ENCODE measurements at regions not wholly inside any gene's neighbourhood (a gene's known extent, or its start where the extent isn't known, plus 50 kb on each side); places are given as distances from the start of the nearest gene placed in this dataset.

- no peaks in the 10 kb centered on the region for H3K79me2 ChIP-seq (ENCODE audit: low read length)
- H3K9ac ChIP-seq (ENCODE audit: low read length): no peak overlapping the region
- H3K27me3 ChIP-seq (ENCODE audit: low read depth, low read length): no peaks in the 10 kb centered on the region
- no peaks in the 10 kb centered on the region for H4K20me1 ChIP-seq (ENCODE audit: insufficient read depth, low read length)
- H3K4me3 ChIP-seq (ENCODE audit: low read length): no peak overlapping the region
- no peaks in the 10 kb centered on the region for H3K36me3 ChIP-seq (replicated peaks; ENCODE audit: low read depth, low read length)
- TF ChIP-seq EZH2phosphoT487 (IDR thresholded peaks at IDR 0.05; ENCODE audit: low read depth) (no peak), CTCF (IDR thresholded peaks at IDR 0.05; ENCODE audit: low read depth, low read length) (no peak)
- no peaks in the 10 kb centered on the region for H3K9me3 ChIP-seq (ENCODE audit: insufficient read depth, low read length)
- no peak overlapping the region for H3K27ac ChIP-seq (ENCODE audit: low read length)
- no peak overlapping the region for H3K4me2 ChIP-seq (ENCODE audit: low read length)
- H2AFZ ChIP-seq (ENCODE audit: low read depth, low read length): no peak overlapping the region
- no peaks in the 10 kb centered on the region for H3K4me1 ChIP-seq (ENCODE audit: low read length)
Measured at GRCh38 chr12:77522247-77522646, 308.4 kb upstream of the NAV3 start.

GRCh38 chr12:77521508-77522115 is 309.1 kb upstream of the NAV3 start:
- H3K36me3 ChIP-seq (replicated peaks; ENCODE audit: low read depth, low read length): no peaks in the 10 kb centered on the region
- H3K27me3 ChIP-seq (ENCODE audit: low read depth, low read length): no peaks in the 10 kb centered on the region
- no peak overlapping the region for H2AFZ ChIP-seq (ENCODE audit: low read depth, low read length)
- H3K9ac ChIP-seq (ENCODE audit: low read length): no peak overlapping the region
- H3K4me2 ChIP-seq (ENCODE audit: low read length): no peak overlapping the region
- no peak overlapping the region for H3K27ac ChIP-seq (ENCODE audit: low read length)
- H3K9me3 ChIP-seq (ENCODE audit: insufficient read depth, low read length): no peaks in the 10 kb centered on the region
- no peaks in the 10 kb centered on the region for H3K4me1 ChIP-seq (ENCODE audit: low read length)
- H4K20me1 ChIP-seq (ENCODE audit: insufficient read depth, low read length): no peaks in the 10 kb centered on the region
- H3K79me2 ChIP-seq (ENCODE audit: low read length): no peaks in the 10 kb centered on the region
- no peak overlapping the region for H3K4me3 ChIP-seq (ENCODE audit: low read length)
- TF ChIP-seq CTCF (IDR thresholded peaks at IDR 0.05; ENCODE audit: low read depth, low read length) (no peak), EZH2phosphoT487 (IDR thresholded peaks at IDR 0.05; ENCODE audit: low read depth) (no peak)

GRCh38 chr12:77514511-77514910 is 316.2 kb upstream of the NAV3 start:
- no peak overlapping the region for H3K4me3 ChIP-seq (ENCODE audit: low read length)

GRCh38 chr12:77510985-77511384 is 319.7 kb upstream of the NAV3 start:
- H3K4me3 ChIP-seq (ENCODE audit: low read length): no peak overlapping the region

More at GRCh38 chr12:77514511-77514910, 316.2 kb upstream of the NAV3 start:
- no peak overlapping the region for H3K4me2 ChIP-seq (ENCODE audit: low read length)
- no peak overlapping the region for H3K9ac ChIP-seq (ENCODE audit: low read length)
- TF ChIP-seq CTCF (IDR thresholded peaks at IDR 0.05; ENCODE audit: low read depth, low read length) (no peak), EZH2phosphoT487 (IDR thresholded peaks at IDR 0.05; ENCODE audit: low read depth) (no peak)
- H3K36me3 ChIP-seq (replicated peaks; ENCODE audit: low read depth, low read length): no peaks in the 10 kb centered on the region
- peaks cover 10% of the 10 kb centered on the region for H3K27me3 ChIP-seq (ENCODE audit: low read depth, low read length)
- H4K20me1 ChIP-seq (ENCODE audit: insufficient read depth, low read length): no peaks in the 10 kb centered on the region
- H2AFZ ChIP-seq (ENCODE audit: low read depth, low read length): no peak overlapping the region
- H3K9me3 ChIP-seq (ENCODE audit: insufficient read depth, low read length): no peaks in the 10 kb centered on the region
- H3K27ac ChIP-seq (ENCODE audit: low read length): no peak overlapping the region
- H3K4me1 ChIP-seq (ENCODE audit: low read length): peaks cover under 1% of the 10 kb centered on the region; the same call in 1 of the 2 replicates
- H3K79me2 ChIP-seq (ENCODE audit: low read length): no peaks in the 10 kb centered on the region

More at GRCh38 chr12:77510985-77511384, 319.7 kb upstream of the NAV3 start:
- Histone ChIP-seq H3K4me2 (ENCODE audit: low read length) (no peak overlapping the region), H3K36me3 (replicated peaks; ENCODE audit: low read depth, low read length) (no peaks in the 10 kb centered on the region), H4K20me1 (ENCODE audit: insufficient read depth, low read length) (no peaks in the 10 kb centered on the region), H3K4me1 (ENCODE audit: low read length) (peaks cover 6% of the 10 kb centered on the region; the same call in 1 of the 2 replicates), H2AFZ (ENCODE audit: low read depth, low read length) (no peak overlapping the region), H3K79me2 (ENCODE audit: low read length) (no peaks in the 10 kb centered on the region), H3K9ac (ENCODE audit: low read length) (no peak overlapping the region), H3K9me3 (ENCODE audit: insufficient read depth, low read length) (no peaks in the 10 kb centered on the region), H3K27ac (ENCODE audit: low read length) (no peak overlapping the region), H3K27me3 (ENCODE audit: low read depth, low read length) (peaks cover 14% of the 10 kb centered on the region)
- TF ChIP-seq EZH2phosphoT487 (IDR thresholded peaks at IDR 0.05; ENCODE audit: low read depth) (no peak), CTCF (IDR thresholded peaks at IDR 0.05; ENCODE audit: low read depth, low read length) (no peak)
